NCI-H187 (cell line): ENCODE measurements at regions not wholly inside any gene's neighbourhood (a gene's known extent, or its start where the extent isn't known, plus 50 kb on each side); places are given as distances from the start of the nearest gene placed in this dataset.
"Not testable (repeated sequence)": the region's sequence is repeated elsewhere in the genome, so short reads cannot be mapped to it uniquely, and the experiment has no call there.

Experiments
- DNase-seq, 2 experiments: peaks; one replicate each; lab custom pipeline; 2025; lab: John Stamatoyannopoulos, UW

DNA sequence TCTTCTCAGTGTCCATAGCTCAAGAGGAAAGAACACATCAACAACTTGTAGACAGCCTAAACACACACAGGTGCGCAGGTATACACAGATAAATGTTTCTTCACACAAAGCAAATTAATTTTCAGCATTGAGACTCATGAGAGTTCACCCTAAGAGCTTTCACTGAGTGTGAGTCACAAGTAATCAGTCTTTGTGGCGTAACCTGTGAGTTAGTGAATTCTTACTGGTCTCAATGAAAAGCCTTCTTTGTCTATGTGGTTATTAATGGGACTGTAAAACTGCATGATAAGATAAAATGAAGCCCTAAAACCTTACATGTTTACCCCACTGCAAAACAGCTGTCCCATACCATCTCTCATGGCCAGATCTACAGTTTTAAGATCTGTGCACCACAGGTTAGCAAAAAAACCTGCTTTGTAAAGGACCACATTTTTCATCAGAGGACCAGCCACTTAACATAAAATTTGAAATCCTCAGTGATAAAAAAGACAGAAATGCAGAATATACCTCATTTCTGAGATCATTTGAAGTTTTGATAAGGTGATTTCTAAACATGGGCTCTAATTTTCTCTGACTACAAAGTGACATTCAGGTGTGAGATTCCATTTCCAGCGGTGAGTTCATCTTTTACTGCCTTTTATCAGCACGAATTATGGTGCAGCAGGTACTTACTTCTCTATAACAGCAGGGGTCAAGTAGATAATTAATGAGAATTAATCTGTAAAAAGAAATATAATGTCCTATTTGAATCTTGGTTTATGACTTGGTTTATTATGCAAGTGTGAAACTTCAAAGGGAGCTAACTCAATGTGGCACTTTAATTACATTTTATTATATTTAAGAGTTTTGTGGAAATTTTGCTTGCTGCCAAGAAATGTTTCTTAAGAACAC is 335.7 kb upstream of the PIK3R1 start:
- DNase-seq: no peak

DNA sequence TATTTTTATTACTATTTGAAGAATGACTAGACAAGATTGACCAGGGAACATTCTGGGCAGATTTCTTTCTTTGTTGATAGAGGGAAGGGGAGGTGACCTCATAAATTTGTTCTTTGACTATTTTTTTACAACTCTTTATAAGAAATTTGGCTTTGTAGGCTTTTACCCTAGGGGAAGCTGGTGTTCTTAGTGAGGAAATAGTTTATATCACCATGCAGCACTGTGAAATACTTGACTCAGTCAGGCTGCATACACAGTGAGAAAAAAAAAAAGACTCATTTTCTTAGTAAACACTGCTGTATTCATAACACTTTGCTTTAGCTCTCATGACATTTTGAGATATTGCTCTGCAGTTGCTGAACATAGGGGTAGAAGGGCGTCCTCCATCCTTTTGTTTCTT is 336.6 kb upstream of the PIK3R1 start:
- DNase-seq: no peak

DNA sequence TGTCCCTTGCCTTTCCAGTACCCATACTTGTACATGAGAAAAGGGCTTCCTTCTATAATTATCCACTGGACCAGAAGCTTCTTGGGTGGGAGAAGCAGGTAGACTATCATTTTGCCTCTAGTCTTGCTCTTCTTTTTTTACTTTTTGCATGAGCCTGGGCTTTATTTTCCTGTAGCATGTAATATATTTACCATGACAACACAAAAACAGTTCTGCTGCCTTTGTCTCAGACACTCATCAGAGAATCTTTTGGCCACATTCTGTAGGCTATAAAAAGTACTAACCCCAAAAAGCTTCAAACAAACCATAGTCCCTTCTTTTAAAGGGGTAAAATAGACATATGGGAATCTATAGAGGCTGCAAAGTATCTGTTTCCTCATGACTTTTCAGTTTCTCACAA is 339.2 kb upstream of the PIK3R1 start:
- DNase-seq: no peak

DNA sequence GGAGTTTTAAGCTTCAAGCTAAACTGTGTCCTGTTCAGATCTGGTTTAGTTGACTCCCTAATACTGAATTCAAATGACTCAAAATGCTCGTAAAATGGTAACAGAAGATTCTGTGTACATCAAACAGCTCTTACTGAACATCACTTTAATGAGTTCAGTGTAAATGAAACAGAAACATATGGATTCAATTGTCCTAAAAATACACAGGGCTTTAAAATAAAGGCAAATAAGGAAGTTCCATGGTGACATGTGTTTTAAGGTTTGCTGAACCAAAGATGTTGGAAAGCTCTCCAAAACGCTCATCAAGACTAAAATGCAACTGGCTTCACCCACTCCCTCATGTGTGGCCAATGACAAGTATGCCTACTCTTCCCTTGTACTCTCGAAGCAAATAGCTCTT is 340.0 kb upstream of the PIK3R1 start:
- no peak for DNase-seq

DNA sequence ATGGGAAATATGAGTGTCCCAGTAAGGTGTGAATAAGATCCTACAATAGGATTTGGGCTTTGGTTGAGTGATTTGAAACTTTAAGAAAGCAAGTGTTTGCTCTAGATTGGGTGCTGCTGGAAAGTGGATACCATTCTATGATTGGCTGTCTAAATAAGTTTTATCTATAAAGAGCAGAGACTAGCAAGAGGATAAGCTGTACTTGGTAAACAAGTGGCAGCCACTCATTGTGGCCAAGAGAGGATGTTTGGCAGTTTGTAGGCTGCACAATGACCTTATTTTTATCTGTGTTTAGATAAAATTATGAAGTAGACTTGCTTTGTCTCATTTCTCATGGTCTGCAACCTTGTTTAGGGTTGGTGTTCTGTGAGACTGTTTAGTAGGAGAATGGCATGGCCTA is 341.6 kb upstream of the PIK3R1 start:
- DNase-seq: no peak

DNA sequence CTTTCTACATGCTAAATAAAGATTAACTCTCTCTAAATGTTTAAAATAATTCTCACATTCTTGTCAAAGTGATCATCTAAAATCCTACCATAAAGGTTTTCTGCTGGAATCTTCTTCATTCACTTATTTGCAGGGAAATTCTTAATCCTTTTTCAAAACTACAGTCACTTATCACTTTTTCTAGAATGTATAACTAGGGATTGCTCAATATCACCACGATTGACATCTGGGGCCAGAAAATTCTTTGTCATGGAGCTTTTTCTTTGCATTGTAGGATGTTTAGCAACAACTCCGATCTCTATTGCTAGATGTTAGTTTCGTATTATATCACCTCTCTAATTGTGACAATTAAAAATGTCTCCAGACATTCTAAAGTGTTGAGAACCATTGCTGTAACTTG is 344.9 kb upstream of the PIK3R1 start:
- DNase-seq: no peak

DNA sequence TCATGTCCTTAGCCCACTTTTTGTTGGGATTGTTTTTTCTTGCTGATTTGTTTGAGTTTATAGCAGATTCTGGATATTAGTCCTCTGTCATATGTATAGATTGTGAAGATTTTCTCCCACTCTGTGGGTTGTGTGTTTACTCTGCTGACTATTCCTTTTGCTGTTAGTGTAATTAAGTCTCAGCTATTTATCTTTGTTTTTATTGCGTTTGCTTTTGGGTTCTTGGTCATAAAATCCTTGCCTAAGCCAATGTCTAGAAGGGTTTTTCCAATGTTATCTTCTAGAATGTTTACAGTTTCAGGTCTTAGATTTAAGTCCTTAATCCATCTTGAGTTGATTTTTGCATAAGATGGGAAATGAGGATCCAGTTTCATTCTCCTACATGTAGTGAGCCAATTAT is 351.2 kb upstream of the PIK3R1 start:
- DNase-seq: not testable (repeated sequence)

DNA sequence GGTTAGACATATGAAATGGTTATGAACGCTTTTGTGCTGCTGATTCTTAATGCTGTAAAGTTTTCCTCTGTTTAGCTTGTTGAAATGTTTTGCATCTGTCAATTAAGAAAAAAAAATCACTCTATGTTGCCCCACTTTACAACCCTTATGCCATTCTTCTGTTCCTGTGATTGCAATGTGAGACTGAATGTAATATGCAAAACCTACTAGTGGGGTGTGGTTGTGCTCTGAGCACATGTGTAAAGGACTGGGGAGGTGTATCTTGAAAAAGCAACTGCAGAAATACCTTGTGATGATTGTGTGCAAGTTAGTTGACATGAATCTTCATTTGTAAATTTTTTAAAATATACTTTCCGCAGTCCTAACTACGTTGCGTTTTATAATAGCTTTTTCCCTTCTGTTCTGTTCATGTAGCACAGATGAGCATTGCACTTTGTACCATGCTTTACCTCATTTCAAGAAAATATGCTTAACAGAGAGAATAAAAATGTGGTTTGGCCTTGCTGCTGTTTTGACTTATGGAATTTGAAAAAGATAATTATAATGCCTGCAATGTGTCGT is 357.0 kb upstream of the PIK3R1 start:
- no peak for DNase-seq

DNA sequence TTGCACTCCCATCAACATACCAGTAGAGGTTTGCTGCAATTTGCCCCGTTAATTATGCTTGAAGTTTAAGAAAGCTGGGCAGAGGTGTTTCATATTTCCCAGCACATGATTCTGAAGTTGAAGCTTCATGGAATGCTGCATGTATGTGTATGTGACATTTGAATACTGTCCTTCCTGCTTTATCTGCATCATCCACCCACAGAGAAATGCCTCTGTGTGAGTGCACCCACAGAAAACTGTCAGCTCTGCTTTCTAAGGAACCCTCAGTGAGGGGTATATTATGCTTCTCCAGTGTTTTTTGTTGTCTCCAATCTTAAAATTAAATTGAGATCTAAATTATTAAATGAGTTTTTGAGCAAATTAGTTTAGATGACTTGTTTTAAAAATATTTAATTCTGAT is 358.1 kb upstream of the PIK3R1 start:
- no peak for DNase-seq

DNA sequence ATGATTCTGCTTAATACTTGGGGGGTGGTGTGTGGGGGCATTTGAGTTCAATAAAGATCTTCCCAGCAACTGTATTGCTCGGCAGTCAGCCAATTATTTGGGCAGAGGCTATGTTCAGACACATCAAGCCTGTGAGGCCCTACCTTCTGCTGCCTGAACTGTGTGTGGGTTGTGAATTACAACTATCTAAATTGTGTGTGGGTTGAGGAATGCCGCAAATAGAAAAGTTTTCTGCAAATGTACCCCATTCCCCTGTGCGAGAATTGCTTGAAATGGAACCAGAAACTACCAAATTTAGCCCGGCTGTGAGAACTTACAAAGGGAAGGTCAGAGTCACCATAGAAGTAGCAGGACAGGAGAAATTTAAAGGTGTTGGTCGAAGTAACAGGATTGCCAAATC is 360.0 kb upstream of the PIK3R1 start:
- DNase-seq: no peak

DNA sequence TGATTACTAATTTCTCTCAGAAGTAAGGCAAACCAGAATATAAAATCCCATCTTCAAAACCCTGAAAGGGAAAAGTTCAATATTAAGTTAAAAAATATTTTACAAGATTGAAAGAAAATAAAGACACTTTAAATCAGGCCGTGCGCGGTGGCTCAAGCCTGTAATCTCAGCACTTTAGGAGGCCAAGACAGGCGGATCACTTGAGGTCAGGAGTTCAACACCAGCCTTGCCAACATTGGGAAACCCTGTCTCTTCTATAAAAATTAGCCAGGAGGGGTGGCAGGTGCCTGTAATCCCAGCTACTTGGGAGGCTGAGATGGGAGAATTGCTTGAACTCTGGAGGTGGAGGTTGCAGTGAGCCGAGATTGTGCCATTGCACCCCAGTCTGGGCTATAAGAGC is 364.6 kb upstream of the PIK3R1 start:
- DNase-seq: not testable (repeated sequence)

DNA sequence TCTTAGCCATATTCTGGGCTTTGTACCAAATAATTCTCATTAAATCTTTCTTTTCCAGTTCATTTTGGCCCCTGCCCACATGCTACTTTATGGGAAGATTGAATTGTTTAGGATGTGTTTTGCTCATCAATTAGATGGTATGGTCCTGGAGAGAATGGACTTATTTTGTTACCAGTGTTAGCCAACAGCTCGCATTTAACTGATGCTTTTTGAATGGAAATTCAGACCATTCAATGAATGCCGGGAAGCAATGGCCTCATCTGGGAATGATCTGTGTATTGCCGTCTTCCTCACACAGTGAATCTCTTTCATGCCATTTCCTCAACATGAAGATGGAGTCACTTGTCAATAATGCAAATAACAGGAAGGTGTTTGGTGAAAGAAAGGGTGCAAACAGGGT is 370.6 kb upstream of the PIK3R1 start:
- no peak for DNase-seq

DNA sequence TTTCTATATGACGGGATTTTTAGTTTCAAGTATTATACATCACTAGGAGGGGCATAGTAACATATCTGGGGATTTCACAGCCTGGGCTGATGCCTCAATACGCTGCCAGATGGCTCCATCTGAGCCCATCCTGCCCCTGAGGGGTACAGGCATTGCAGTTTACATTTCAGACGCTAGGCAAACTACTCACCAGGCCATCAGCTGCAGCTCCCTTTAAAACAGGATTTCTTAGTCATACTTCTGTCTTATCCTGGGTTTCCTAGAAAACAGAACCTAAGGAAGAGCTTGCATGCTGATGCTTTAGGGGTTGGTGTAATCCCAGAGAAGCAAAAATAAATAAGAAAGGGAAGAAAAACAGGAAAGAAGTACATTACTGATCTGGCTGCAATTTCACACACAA is 372.8 kb upstream of the PIK3R1 start:
- DNase-seq: no peak

DNA sequence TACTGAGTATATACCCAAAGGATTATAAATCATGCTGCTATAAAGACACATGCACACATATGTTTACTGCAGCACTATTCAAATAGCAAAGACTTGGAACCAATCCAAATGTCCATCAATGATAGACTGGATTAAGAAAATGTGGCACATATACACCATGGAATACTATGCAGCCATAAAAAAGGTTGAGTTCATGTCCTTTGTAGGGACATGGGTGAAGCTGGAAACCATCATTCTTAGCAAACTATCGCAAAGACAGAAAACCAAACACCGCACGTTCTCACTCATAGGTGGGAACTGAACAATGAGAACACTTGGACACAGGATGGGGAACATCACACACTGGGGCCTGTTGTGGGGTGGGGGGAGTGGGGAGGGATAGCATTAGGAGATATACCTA is 378.3 kb upstream of the PIK3R1 start:
- not testable (repeated sequence) for DNase-seq

DNA sequence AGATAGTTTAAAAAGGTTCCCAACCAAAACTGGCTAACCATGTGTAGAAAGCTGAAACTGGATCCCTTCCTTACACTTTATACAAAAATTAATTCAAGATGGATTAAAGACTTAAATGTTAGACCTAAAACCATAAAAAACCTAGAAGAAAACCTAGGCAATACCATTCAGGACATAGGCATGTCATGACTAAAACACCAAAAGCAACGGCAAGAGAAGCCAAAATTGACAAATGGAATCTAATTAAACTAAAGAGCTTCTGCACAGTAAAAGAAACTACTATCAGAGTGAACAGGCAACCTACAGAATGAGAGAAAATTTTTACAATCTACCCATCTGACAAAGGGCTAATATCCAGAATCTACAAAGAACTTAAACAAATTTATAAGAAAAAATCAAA is 379.1 kb upstream of the PIK3R1 start:
- not testable (repeated sequence) for DNase-seq

DNA sequence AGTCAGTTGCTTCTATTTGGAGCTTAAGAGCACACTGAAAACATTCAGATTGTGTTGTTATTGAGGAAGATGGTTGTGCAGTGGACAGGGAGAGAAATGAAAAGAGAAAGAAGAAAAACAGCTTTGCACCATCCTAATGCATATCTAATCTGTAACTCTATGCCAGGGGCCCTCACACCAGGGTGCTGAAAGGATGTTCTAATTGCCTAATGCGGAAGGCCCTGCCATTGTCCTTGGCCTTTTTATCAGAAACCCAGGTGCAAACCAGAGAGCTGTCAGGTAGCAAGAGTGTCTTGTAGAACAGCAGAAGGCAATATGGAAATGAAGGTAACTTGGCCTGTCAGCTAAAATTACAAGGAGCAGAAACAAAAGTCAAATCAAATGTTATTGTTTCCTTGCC is 384.5 kb upstream of the PIK3R1 start:
- peak in 1 of 2 experiments; percentile 25 for DNase-seq

DNA sequence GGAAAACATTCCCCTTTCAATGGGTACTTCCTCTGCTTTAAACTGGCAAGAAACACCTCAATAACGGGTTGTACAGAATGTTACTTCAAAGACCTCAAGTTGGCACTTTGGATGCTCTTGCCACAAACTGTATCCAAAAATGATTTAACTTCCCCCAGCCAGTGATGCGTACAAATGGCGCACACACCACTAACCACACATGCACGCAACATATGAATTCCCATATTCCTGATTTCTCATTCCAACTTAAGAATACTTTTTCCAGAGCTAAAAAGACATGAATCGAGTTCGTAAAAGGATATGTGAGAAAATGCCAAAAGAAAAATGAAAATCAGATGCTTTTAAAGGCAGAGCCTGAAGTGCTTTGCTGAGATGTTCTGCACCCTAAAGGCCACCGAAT is 388.0 kb upstream of the PIK3R1 start:
- no peak for DNase-seq

DNA sequence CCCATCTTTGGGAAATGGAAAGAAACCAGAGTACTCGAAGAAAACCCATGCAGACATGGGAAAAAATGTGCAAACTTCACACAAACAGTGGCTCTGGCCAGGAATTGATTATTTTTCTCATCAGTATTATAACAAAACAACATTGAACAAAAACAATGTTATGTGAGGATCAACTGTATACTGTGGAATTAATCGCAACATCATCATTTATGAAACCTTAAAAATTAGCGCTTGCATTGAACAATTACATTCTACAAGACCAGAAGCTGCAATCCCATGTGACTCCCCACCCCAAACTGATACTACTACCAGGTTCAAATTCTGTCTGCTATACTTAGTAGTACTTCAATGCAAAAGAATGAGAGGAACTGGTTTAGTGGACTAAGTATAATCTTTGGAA is 390.7 kb upstream of the PIK3R1 start:
- DNase-seq: no peak

DNA sequence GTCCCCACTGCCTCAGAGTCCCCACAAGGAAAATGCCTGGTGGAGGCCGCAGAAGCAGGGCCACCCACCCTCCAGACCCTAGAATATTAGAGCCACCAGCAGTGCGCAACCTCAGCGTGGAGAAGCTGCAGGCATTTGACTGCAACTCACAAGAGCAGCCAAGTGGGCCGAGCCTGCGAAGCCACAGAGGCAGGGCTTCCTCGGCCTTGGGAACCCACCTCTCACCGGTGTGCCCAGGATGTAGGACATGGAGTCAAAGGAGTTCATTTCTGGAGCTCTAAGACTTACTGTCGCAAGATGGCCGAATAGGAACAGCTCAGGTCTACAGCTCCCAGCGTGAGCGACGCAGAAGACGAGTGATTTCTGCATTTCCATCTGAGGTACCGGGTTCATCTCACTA is 397.9 kb upstream of the PIK3R1 start:
- DNase-seq: no peak

DNA sequence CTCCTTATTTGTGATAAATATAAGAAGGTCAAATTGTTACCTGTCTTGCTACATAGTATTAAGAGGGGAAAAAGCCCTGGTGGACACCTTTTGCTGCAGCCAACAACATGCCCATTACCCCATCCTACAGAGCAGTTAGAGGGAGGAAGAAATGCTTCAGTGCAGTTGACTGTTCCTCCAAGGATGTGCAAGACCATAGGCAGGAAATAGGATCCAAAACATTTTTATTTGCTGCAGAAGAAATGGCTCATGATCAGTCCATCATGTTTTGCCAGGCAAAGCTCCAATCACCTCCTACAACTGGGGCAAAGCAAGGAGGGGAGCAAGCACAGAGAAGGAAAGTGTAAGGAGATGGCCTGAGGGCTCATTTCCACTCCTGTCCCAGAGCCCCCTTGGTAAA is 399.1 kb upstream of the PIK3R1 start:
- DNase-seq: no peak

DNA sequence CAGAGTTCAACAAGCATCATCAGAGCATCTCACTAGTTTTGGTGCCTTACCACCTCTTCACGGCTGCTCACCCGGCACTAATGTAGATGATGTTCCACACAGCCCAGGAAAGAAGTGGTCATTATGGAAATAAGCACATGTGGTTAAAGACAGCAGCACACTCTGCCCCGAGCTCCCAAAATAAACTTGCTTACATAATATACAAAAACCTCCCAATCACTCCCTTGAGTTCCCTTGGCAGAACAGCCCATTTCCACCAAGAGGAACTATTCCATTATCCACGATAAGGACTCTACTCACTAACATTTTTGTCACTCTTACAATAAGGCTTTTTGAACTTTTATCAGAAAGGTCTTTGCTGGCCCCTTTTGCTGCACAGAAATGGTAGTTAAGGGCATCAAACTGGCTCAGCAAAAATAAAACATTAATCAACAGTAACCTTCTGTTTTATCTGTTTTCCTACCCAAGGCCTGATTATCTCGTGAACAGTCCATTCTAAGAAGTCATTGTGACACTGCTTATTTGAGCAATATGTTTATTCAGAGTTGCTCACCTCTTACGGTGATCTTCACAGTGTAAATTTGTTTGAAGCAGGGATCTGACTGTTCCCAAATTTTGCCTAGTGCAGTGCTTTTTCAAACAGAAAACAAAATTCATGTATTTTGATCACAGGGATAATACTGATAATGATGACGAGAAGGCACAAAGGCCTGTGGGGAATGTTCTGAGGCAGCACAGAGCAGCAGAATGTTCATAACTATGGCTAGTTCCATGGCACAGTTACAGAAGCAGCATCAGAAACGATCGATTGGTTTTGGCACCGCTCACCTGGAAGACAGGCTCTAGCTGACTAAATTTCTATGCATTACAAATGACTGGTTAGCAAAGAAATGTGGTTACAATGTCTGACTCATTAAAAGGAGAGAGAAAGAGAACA is 399.8 kb upstream of the PIK3R1 start:
- no peak for DNase-seq

DNA sequence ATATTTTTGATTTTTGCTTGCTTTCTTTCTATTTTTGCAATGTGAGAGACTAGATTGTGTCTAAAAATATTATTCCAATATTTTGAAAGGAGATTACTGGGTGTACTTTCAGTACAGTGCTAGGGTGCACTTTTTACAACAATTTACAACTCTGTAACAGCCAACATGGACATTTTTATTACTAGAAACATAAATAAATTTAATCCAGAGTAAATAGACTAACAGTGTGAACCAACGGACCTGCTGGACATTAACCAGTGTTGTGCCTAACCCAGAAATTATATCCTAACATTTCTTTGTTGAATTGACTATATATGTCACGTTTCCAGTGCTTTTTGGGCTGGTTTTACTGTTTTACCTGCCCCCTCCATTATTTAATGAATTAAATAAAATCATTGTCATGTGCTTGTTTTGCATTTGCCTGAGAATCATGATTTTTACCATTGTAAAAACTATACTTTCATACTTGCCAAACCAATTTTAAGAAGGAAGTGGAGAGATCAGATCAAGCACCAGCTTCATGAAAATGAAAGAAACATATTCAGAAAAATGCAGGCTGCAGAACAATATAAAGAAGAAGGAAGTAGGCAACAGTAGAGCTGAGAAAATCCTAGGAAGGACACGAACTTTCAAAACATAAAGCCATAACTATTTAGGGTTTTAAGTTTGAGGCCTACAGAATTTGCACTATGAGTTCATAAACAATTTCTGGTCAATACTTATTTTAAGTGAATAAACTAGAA is 400.8 kb upstream of the PIK3R1 start:
- no peak for DNase-seq
